Endothelial cell of umbilical vein (primary cell): ENCODE measurements at regions not wholly inside any gene's neighbourhood (a gene's known extent, or its start where the extent isn't known, plus 50 kb on each side); places are given as distances from the start of the nearest gene placed in this dataset.

Source experiments
- CTCF ChIP-seq, 2 donors: IDR thresholded peaks; 1 replicate in 1 of 2; 2 replicates in 1 of 2; pipeline ENCODE4 v1.5.1; 2011; ENCODE audit warnings: low read length in 2 of 2, mild to moderate bottlenecking in 2 of 2, moderate library complexity in 2 of 2, control low read depth in 1 of 2, inconsistent platforms in 1 of 2, low read depth in 1 of 2; ENCODE audit not compliant: insufficient read depth in 1 of 2; ENCODE audit errors: extremely low read depth in 1 of 2
- MAX ChIP-seq: IDR thresholded peaks from 2 replicates; pipeline ENCODE4 v1.6.1; 2011; ENCODE audit not compliant: insufficient read depth, insufficient read length
- POLR2A ChIP-seq: IDR thresholded peaks from 2 replicates; pipeline ENCODE4 v1.6.1; 2012; ENCODE audit warnings: low read depth, mild to moderate bottlenecking, control low read depth, low read length

GRCh38 chr10:21424459-21424861 is 101.0 kb downstream of the SKIDA1 start:
- no peak for TF ChIP-seq CTCF (IDR thresholded peaks at IDR 0.05; ENCODE audit: extremely low read depth in 1 of 2, insufficient read depth in 1 of 2, low read depth in 1 of 2, low read length in 2 of 2)
- no peak for TF ChIP-seq POLR2A
- TF ChIP-seq MAX: no peak
